Duodenal mucosa (tissue), 2 donors: ENCODE measurements at regions not wholly inside any gene's neighbourhood (a gene's known extent, or its start where the extent isn't known, plus 50 kb on each side); places are given as distances from the start of the nearest gene placed in this dataset.

ENCODE experiments used
- H3K27ac ChIP-seq: one replicate; pipeline ENCODE4 v1.7.0; 2013; ENCODE audit warnings: low read depth, low read length
- H3K27me3 ChIP-seq, 2 donors: one replicate each; pipeline ENCODE4 v1.7.0; 2013; ENCODE audit warnings: low read length in 2 of 2, control low read depth in 1 of 2; ENCODE audit not compliant: insufficient read depth in 2 of 2, control insufficient read depth in 1 of 2
- H3K36me3 ChIP-seq, 2 donors: one replicate each; pipeline ENCODE4 v1.7.0; 2013; ENCODE audit warnings: low read length in 2 of 2, control low read depth in 1 of 2; ENCODE audit not compliant: insufficient read depth in 2 of 2, control insufficient read depth in 1 of 2
- H3K4me1 ChIP-seq, 2 donors: one replicate each; pipeline ENCODE4 v1.7.0; 2013; ENCODE audit warnings: low read length in 2 of 2, control low read depth in 1 of 2; ENCODE audit not compliant: insufficient read depth in 2 of 2, control insufficient read depth in 1 of 2
- H3K4me3 ChIP-seq, 2 donors: one replicate each; pipeline ENCODE4 v1.7.0; 2013; ENCODE audit warnings: low read length in 2 of 2, low read depth in 1 of 2
- H3K9ac ChIP-seq, 2 donors: one replicate each; pipeline ENCODE4 v1.7.0; 2013; ENCODE audit warnings: low read length in 2 of 2, low read depth in 1 of 2
- H3K9me3 ChIP-seq, 2 donors: one replicate each; pipeline ENCODE4 v1.7.0; 2013; ENCODE audit warnings: low read length in 2 of 2, control low read depth in 1 of 2; ENCODE audit not compliant: control insufficient read depth in 1 of 2

- H3K9me3 ChIP-seq: no peaks in the 10 kb centered on the region
- no peaks in the 10 kb centered on the region for H3K36me3 ChIP-seq
- no peaks in the 10 kb centered on the region for H3K27me3 ChIP-seq
- no peak overlapping the region for H3K9ac ChIP-seq
- no peak overlapping the region for H3K4me3 ChIP-seq
- H3K27ac ChIP-seq: no peak overlapping the region
- H3K4me1 ChIP-seq: peaks cover 4 to 12% of the 10 kb centered on the region in 2 donors
Measured at GRCh38 chr2:138274421-138275291, 226.9 kb upstream of the SPOPL start.

- no peaks in the 10 kb centered on the region for H3K36me3 ChIP-seq
- no peak overlapping the region for H3K4me3 ChIP-seq
- H3K9me3 ChIP-seq: no peaks in the 10 kb centered on the region
- no peak overlapping the region for H3K9ac ChIP-seq
- H3K27ac ChIP-seq: no peak overlapping the region
- H3K27me3 ChIP-seq: no peaks in the 10 kb centered on the region
- peaks cover 4 to 12% of the 10 kb centered on the region in 2 donors for H3K4me1 ChIP-seq
Measured at GRCh38 chr2:138275292-138275690, 226.3 kb upstream of the SPOPL start.

- H3K27ac ChIP-seq: no peak overlapping the region
- H3K4me3 ChIP-seq: no peak overlapping the region
- no peaks in the 10 kb centered on the region for H3K27me3 ChIP-seq
- H3K4me1 ChIP-seq: peaks cover 4 to 12% of the 10 kb centered on the region in 2 donors
- H3K9ac ChIP-seq: no peak overlapping the region
- H3K9me3 ChIP-seq: no peaks in the 10 kb centered on the region
- no peaks in the 10 kb centered on the region for H3K36me3 ChIP-seq
Measured at GRCh38 chr2:138275881-138276280, 225.7 kb upstream of the SPOPL start.

GRCh38 chr2:138276339-138276738, 225.2 kb upstream of the SPOPL start:
- Histone ChIP-seq H3K4me1 (peaks cover 4 to 12% of the 10 kb centered on the region in 2 donors), H3K27ac (no peak overlapping the region), H3K9me3 (no peaks in the 10 kb centered on the region), H3K9ac (no peak overlapping the region), H3K27me3 (no peaks in the 10 kb centered on the region), H3K36me3 (no peaks in the 10 kb centered on the region), H3K4me3 (no peak overlapping the region)

- Histone ChIP-seq H3K9ac (no peak overlapping the region), H3K9me3 (no peaks in the 10 kb centered on the region), H3K27ac (no peak overlapping the region), H3K4me3 (no peak overlapping the region), H3K27me3 (no peaks in the 10 kb centered on the region), H3K36me3 (no peaks in the 10 kb centered on the region), H3K4me1 (peaks cover 4 to 12% of the 10 kb centered on the region in 2 donors)
Measured at GRCh38 chr2:138277062-138277461, 224.5 kb upstream of the SPOPL start.

GRCh38 chr2:138279871-138280270, 221.7 kb upstream of the SPOPL start:
- H3K27ac ChIP-seq: no peak overlapping the region
- H3K4me1 ChIP-seq: peaks cover 4 to 12% of the 10 kb centered on the region in 2 donors
- H3K36me3 ChIP-seq: no peaks in the 10 kb centered on the region
- no peak overlapping the region for H3K9ac ChIP-seq
- no peaks in the 10 kb centered on the region for H3K27me3 ChIP-seq
- no peaks in the 10 kb centered on the region for H3K9me3 ChIP-seq
- H3K4me3 ChIP-seq: no peak overlapping the region

- no peaks in the 10 kb centered on the region for H3K27me3 ChIP-seq
- H3K4me1 ChIP-seq: peaks cover 4% of the 10 kb centered on the region in 2 donors
- no peaks in the 10 kb centered on the region for H3K9me3 ChIP-seq
- no peak overlapping the region for H3K4me3 ChIP-seq
- H3K9ac ChIP-seq: no peak overlapping the region
- H3K36me3 ChIP-seq: no peaks in the 10 kb centered on the region
- H3K27ac ChIP-seq: no peak overlapping the region
Measured at GRCh38 chr2:138280999-138281695, 220.4 kb upstream of the SPOPL start.

- Histone ChIP-seq H3K27me3 (no peaks in the 10 kb centered on the region), H3K9me3 (no peaks in the 10 kb centered on the region), H3K36me3 (no peaks in the 10 kb centered on the region), H3K4me3 (no peak overlapping the region), H3K4me1 (no peaks in the 10 kb centered on the region), H3K9ac (no peak overlapping the region), H3K27ac (no peak overlapping the region)
Measured at GRCh38 chr2:138282014-138282672, 219.4 kb upstream of the SPOPL start.

- Histone ChIP-seq H3K36me3 (no peaks in the 10 kb centered on the region), H3K27me3 (no peaks in the 10 kb centered on the region), H3K4me1 (peaks cover 0 to 3% of the 10 kb centered on the region in 2 donors), H3K27ac (no peak overlapping the region), H3K9ac (no peak overlapping the region), H3K4me3 (no peak overlapping the region), H3K9me3 (no peaks in the 10 kb centered on the region)
Measured at GRCh38 chr2:138291805-138292204, 209.8 kb upstream of the SPOPL start.

- H3K4me1 ChIP-seq: peaks cover 0 to 3% of the 10 kb centered on the region in 2 donors
- no peaks in the 10 kb centered on the region for H3K27me3 ChIP-seq
- H3K27ac ChIP-seq: no peak overlapping the region
- no peak overlapping the region for H3K4me3 ChIP-seq
- H3K9ac ChIP-seq: no peak overlapping the region
- no peaks in the 10 kb centered on the region for H3K9me3 ChIP-seq
- no peaks in the 10 kb centered on the region for H3K36me3 ChIP-seq
Measured at GRCh38 chr2:138293045-138293444, 208.5 kb upstream of the SPOPL start.
